PC-3 (cell line): ENCODE measurements at regions not wholly inside any gene's neighbourhood (a gene's known extent, or its start where the extent isn't known, plus 50 kb on each side); places are given as distances from the start of the nearest gene placed in this dataset.

Source experiments
- ATAC-seq: fragments of 200-7000 bp; cut with Tn5 transposase; 2 replicates; pipeline ENCODE4 v1.9.1; 2020; ENCODE audit warnings: mild to moderate bottlenecking, moderate library complexity
- BruUV-seq: library from RNA; stranded (reverse); fragments of 400-500 nt; replicated peaks from 2 replicates; lab custom pipeline; 2021; lab: Mats Ljungman, UMichigan
- CTCF ChIA-PET: fragments of 300-600 bp; sonication (Branson Sonifier 250); formaldehyde crosslinking; loops from one replicate; lab custom pipeline; 2022; ENCODE audit warnings: antibody characterized with exemption; lab: Charles Lee
- POLR2A ChIA-PET: fragments of 300-600 bp; sonication (Branson Sonifier 250); formaldehyde crosslinking; loops from one replicate; lab custom pipeline; 2022; ENCODE audit warnings: antibody characterized with exemption; ENCODE audit not compliant: unreplicated experiment; lab: Charles Lee
- DNase-seq: peaks from one replicate; pipeline ENCODE4 v3.0.0-alpha.2; 2015
- H2AFZ ChIP-seq: fragments of 300-600 bp; sonication (generic); 2 replicates; pipeline ENCODE4 v1.6.0; 2016; ENCODE audit warnings: antibody characterized with exemption, low read length
- H3F3A ChIP-seq: fragments of 300-600 bp; sonication (generic); one replicate; pipeline ENCODE4 v1.6.0; 2017; ENCODE audit warnings: antibody characterized with exemption, low read length, control low read depth, mild to moderate bottlenecking; ENCODE audit not compliant: unreplicated experiment
- H3K27ac ChIP-seq: fragments of 300-600 bp; sonication (generic); 2 replicates; pipeline ENCODE4 v1.5.1; 2016; ENCODE audit warnings: mild to moderate bottlenecking, low read length
- H3K27me3 ChIP-seq: fragments of 300-600 bp; sonication (generic); 2 replicates; pipeline ENCODE4 v1.6.1; 2016; ENCODE audit warnings: low read length, mixed read lengths
- H3K36me3 ChIP-seq: fragments of 300-600 bp; sonication (generic); 2 replicates; pipeline ENCODE4 v1.6.1; 2016; ENCODE audit warnings: low read depth, mixed run types, low read length, mixed read lengths
- H3K4me1 ChIP-seq: fragments of 300-600 bp; sonication (generic); 2 replicates; pipeline ENCODE4 v1.5.1; 2016; ENCODE audit warnings: low read length; ENCODE audit not compliant: insufficient read depth
- H3K4me2 ChIP-seq: fragments of 300-600 bp; sonication (generic); 2 replicates; pipeline ENCODE4 v1.6.0; 2016; ENCODE audit warnings: low read length
- H3K4me3 ChIP-seq: fragments of 300-600 bp; sonication (generic); 2 replicates; pipeline ENCODE4 v1.5.1; 2016; ENCODE audit warnings: mild to moderate bottlenecking, low read length, mixed read lengths
- H3K79me2 ChIP-seq: fragments of 300-600 bp; sonication (generic); 2 replicates; pipeline ENCODE4 v1.6.1; 2017; ENCODE audit warnings: low read length, mixed read lengths
- H3K9ac ChIP-seq: fragments of 300-600 bp; sonication (generic); 2 replicates; pipeline ENCODE4 v1.6.0; 2016; ENCODE audit warnings: mild to moderate bottlenecking, low read length
- H3K9me2 ChIP-seq: fragments of 300-600 bp; sonication (generic); replicated peaks from 2 replicates; pipeline ENCODE4 v1.6.1; 2016; ENCODE audit warnings: mixed run types, low read length, mixed read lengths
- H3K9me3 ChIP-seq: fragments of 300-600 bp; sonication (generic); 2 replicates; pipeline ENCODE4 v1.6.1; 2016; ENCODE audit warnings: low read length, mixed read lengths
- H4K20me1 ChIP-seq: fragments of 300-600 bp; sonication (generic); 2 replicates; pipeline ENCODE4 v1.6.1; 2016; ENCODE audit warnings: low read length, mixed read lengths
- EZH2 ChIP-seq: fragments of 300-600 bp; sonication (generic); IDR thresholded peaks from one replicate; pipeline ENCODE4 v1.6.1; 2017; ENCODE audit warnings: antibody characterized with exemption, mild to moderate bottlenecking, low read length; ENCODE audit not compliant: unreplicated experiment
- EZH2phosphoT487 ChIP-seq: fragments of 300-600 bp; sonication (generic); IDR thresholded peaks from 2 replicates; pipeline ENCODE4 v1.6.1; 2018; ENCODE audit warnings: mild to moderate bottlenecking, antibody characterized with exemption, low read length, borderline replicate concordance
- intact Hi-C: fragments of 100-400 bp; cut with micrococcal nuclease; formaldehyde crosslinking; loops from 2 replicates; pipeline ENCODE4 v1.9.0; 2023
- TF ChIP-seq, protein P1 (sequence below): fragments of 300-600 bp; sonication (generic); conservative IDR thresholded peaks from 2 replicates; pipeline ENCODE4 v1.5.1; 2017; ENCODE audit warnings: antibody characterized with exemption, low read depth, mild to moderate bottlenecking, low read length

DNA sequence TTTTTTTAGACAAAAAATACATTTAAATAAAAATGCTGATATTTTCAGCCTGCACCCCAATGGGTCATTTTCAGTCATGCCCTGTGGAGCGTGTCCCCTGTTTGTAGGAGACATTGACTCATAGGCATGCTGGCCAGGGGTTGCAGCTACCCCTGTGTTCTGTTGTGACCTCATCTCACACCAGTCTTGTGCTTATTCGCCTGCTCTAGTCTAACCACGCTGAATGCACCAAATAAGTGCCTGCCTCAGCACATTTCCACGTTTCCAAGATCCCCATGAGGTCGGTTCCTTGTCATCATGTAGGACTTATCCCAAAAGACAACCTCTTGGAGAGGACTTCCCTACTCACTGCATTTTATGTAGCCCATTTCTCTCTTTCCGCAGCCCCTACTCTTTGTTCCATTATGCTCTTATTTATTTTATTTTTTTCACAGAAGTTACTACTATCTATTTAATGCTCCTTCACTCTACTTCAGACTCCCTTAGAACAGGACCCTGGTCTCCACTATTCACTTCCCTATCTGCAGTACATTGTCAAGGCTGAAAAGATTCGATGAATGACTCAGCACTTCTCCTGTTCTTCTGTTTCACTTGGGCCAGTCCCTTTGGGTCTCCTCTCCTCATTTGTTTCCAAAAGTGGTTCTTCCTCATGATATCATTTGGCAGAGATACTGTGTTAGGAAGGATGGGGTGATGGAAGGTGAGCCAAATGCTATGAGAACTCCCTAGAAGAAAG lies 109.7 kb downstream of the MSL3 start:
- no peak overlapping the region for H3K9ac ChIP-seq
- H3K27me3 ChIP-seq: no peaks in the 10 kb centered on the region
- H3K9me2 ChIP-seq: no peaks in the 10 kb centered on the region
- no peaks in the 10 kb centered on the region for H4K20me1 ChIP-seq
- H3K79me2 ChIP-seq: no peaks in the 10 kb centered on the region
- H3K27ac ChIP-seq: no peak overlapping the region
- CTCF ChIA-PET: no interaction called here
- intact Hi-C loops: no loop called here
- TF ChIP-seq, protein P1, sequence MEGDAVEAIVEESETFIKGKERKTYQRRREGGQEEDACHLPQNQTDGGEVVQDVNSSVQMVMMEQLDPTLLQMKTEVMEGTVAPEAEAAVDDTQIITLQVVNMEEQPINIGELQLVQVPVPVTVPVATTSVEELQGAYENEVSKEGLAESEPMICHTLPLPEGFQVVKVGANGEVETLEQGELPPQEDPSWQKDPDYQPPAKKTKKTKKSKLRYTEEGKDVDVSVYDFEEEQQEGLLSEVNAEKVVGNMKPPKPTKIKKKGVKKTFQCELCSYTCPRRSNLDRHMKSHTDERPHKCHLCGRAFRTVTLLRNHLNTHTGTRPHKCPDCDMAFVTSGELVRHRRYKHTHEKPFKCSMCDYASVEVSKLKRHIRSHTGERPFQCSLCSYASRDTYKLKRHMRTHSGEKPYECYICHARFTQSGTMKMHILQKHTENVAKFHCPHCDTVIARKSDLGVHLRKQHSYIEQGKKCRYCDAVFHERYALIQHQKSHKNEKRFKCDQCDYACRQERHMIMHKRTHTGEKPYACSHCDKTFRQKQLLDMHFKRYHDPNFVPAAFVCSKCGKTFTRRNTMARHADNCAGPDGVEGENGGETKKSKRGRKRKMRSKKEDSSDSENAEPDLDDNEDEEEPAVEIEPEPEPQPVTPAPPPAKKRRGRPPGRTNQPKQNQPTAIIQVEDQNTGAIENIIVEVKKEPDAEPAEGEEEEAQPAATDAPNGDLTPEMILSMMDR: no peak
- TF ChIP-seq EZH2phosphoT487: no peak
- no peak for TF ChIP-seq EZH2
- H3K4me1 ChIP-seq: no peaks in the 10 kb centered on the region
- ATAC-seq (no peak), DNase-seq (no peak)
- H3K9me3 ChIP-seq: no peaks in the 10 kb centered on the region
- no peaks in the 10 kb centered on the region for H3F3A ChIP-seq
- 0 out of 2 replicates have a peak overlapping the region, but pooled peaks have one; percentile 4 for H2AFZ ChIP-seq
- H3K4me2 ChIP-seq: no peak overlapping the region
- no peak overlapping the region for H3K4me3 ChIP-seq
- H3K36me3 ChIP-seq: no peaks in the 10 kb centered on the region
- BruUV-seq: no TSS peak
- POLR2A ChIA-PET: no interaction called here

DNA sequence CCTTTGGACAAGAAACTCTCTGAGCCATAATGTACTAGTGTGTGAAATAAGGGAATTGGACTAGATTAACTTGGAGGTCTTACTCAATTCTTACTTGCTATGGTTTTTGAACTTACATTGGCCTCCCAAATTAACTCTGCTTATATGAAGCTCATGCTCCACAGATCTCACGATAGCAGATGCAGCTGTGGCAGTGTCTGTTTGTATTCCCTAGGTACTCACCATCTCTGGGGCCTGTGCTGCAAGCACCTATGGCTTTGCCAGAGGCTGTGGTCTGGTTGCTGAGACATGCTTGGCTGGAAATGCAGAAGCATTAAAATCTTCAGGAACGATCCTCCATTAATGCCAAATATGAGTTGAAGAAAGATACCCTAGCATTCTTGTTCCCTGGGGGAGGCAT lies 112.8 kb downstream of the MSL3 start:
- no peaks in the 10 kb centered on the region for H3K27me3 ChIP-seq
- TF ChIP-seq EZH2: no peak
- TF ChIP-seq, protein P1: no peak
- no peak for TF ChIP-seq EZH2phosphoT487
- no peak for DNase-seq
- no peaks in the 10 kb centered on the region for H4K20me1 ChIP-seq
- H3K4me3 ChIP-seq: no peak overlapping the region
- H3K79me2 ChIP-seq: no peaks in the 10 kb centered on the region
- H3K36me3 ChIP-seq: no peaks in the 10 kb centered on the region
- no peaks in the 10 kb centered on the region for H3K4me1 ChIP-seq
- ChIA-PET POLR2A (no interaction called here), CTCF (no interaction called here)
- intact Hi-C loops: no loop called here
- no peak for ATAC-seq
- no peaks in the 10 kb centered on the region for H3K9me2 ChIP-seq
- BruUV-seq: no TSS peak
- no peaks in the 10 kb centered on the region for H3K9me3 ChIP-seq
- H3K27ac ChIP-seq: no peak overlapping the region
- H2AFZ ChIP-seq: no peak overlapping the region
- H3K4me2 ChIP-seq: no peak overlapping the region
- H3K9ac ChIP-seq: no peak overlapping the region
- no peaks in the 10 kb centered on the region for H3F3A ChIP-seq

DNA sequence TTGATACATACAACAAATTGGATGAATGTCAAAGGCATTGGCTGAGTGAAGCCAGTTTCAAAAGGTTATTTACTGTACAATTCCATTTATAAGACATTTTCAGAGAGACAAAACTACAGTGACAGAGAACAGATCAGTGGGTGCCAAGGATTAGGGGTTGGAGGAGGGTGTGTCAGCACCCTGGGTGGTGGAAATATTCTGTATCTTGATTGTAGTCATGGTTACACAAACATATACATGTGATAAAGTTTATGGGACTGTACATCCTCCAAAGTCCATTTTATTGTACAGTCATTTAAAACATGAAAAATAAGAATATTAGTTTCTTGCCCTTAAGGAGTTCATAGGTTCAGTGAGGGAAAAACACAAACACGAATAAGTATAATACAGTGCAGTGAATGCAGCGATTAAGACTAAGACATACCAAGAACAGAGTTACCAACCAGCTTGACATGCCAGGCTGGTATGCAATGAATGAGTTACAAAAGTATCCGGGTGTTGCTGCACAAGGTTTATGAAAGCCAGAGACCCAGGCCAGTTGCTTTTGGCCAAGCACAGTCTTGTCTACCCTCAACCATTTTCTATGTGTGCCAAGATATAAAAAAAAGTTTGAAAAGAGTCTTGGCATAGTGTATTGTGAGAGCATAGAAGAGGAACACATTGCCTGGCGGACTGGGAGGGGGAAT lies 123.6 kb downstream of the MSL3 start:
- no peak overlapping the region for H2AFZ ChIP-seq

More for the DNA sequence above, 123.6 kb downstream of the MSL3 start:
- CTCF ChIA-PET: no interaction called here
- POLR2A ChIA-PET: no interaction called here
- H3K9ac ChIP-seq: no peak overlapping the region
- H3K4me3 ChIP-seq: no peak overlapping the region
- no peak for DNase-seq
- TF ChIP-seq EZH2phosphoT487: no peak
- H3K79me2 ChIP-seq: no peaks in the 10 kb centered on the region
- H3K36me3 ChIP-seq: no peaks in the 10 kb centered on the region
- no peak for ATAC-seq
- H3K9me2 ChIP-seq: no peaks in the 10 kb centered on the region
- no peaks in the 10 kb centered on the region for H3K9me3 ChIP-seq
- H3K4me1 ChIP-seq: peaks cover 6% of the 10 kb centered on the region
- H4K20me1 ChIP-seq: no peaks in the 10 kb centered on the region
- H3K27me3 ChIP-seq: no peaks in the 10 kb centered on the region
- no peaks in the 10 kb centered on the region for H3F3A ChIP-seq
- intact Hi-C loops: no loop called here
- no peak overlapping the region for H3K4me2 ChIP-seq
- H3K27ac ChIP-seq: no peak overlapping the region
- no TSS peak for BruUV-seq
